T47D (cell line): ENCODE measurements at regions not wholly inside any gene's neighbourhood (a gene's known extent, or its start where the extent isn't known, plus 50 kb on each side); places are given as distances from the start of the nearest gene placed in this dataset.

Experiments used
- DNase-seq, 2 experiments: peaks; one replicate each; pipeline versions ENCODE4 v3.0.0 to v3.0.0-alpha.2; 2011 to 2012; ENCODE audit warnings: low read depth in 1 of 2, low spot score in 1 of 2
- JUND ChIP-seq: IDR thresholded peaks from 2 replicates; pipeline ENCODE4 v1.6.1; 2012; ENCODE audit warnings: low read depth
- in situ Hi-C: cut with HindIII; loops from 2 replicates; pipeline ENCODE4 v1.10.0; 2016; ENCODE audit warnings: low sequenced_read_pairs, low pct_unique_long_range_greater_than_20kb

- peak; percentile 35 to 91 for DNase-seq
- in situ Hi-C loops, result no loop called here
- TF ChIP-seq JUND, result no peak
Measured at GRCh38 chr15:77749236-77749997, 116.7 kb upstream of the LINGO1 start.

DNA sequence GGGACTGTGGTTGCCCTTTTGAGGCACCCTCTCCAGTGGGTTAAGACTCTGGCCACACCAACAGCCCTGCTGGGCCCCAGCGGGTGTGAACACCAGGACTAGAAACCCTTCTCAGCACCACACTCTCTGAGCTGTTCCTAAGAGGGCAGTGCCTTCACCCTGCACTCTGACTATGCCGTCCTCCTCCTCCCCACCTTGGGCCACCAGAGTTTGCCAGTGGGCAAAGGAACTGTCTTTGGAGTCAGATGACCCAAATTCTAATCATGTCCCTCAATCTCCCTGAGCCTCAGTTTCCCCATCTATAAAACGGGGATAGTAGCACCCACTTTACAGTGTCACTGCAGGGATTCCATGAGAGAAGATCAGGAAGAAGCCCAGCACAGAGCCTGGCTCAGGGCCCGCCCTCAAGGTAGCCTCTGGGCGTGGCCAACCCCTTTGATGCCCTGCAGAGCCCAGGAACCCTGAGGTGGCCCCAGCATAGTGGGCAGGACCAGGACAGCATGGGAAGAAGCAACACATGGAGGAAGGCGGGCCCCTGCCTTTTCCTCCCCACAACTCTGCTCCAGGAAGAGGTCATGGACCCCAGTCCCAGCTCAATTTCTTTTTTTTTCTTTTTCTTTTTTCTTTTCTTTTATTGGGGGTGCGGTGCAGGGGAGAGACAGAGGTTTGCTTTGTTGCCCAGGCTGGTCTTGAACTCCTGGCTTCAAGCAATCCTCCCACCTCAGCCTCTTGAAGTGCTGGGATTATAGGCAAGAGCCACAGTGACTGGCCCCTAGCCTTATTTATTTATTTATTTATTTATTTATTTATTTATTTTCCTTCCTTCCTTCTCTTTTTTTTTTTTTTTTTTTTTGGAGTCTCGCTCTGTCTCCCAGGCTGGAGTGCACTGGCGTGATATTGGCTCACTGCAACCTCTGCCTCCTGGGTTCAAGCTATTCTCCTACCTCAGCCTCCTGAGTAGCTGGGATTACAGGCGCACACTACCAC is 115.7 kb upstream of the LINGO1 start:
- in situ Hi-C loops, result no loop called here
- peak in 1 of 2 experiments; percentile 21 for DNase-seq
- TF ChIP-seq JUND, result no peak

- no peak for TF ChIP-seq JUND
- in situ Hi-C loops, result no loop called here
- DNase-seq, result no peak
Measured at GRCh38 chr15:77747175-77748077, 114.7 kb upstream of the LINGO1 start.

- DNase-seq, result no peak
- no peak for TF ChIP-seq JUND
- in situ Hi-C loops, result no loop called here
Measured at GRCh38 chr15:77746254-77747174, 113.8 kb upstream of the LINGO1 start.

- DNase-seq, result no peak
- TF ChIP-seq JUND, result no peak
- in situ Hi-C loops, result no loop called here
Measured at GRCh38 chr15:77744398-77744797, 111.7 kb upstream of the LINGO1 start.

DNA sequence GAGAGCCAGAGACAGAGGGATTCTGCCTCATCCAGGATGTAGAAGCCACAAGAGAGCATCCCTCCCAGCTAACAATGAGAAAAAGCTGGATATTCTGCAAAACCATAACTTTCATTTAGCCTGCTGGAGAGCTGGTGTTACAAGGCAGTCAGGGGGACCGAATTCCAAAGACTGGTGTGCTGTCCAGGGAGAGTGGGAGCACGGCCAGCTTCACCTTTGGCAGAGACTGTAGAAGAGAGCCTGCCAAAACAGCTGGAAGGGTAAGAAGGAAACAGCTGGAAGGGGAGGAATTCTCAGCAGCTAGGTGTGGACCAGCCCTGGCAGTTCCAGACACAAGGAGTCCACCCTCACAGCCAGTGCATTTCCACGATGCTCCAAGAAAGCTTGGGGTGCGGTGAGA is 109.9 kb upstream of the LINGO1 start:
- in situ Hi-C loops, result no loop called here
- TF ChIP-seq JUND, result no peak
- no peak for DNase-seq

- DNase-seq, result no peak
- in situ Hi-C loops, result no loop called here
- no peak for TF ChIP-seq JUND
Measured at GRCh38 chr15:77742127-77742526, 109.4 kb upstream of the LINGO1 start.

- in situ Hi-C loops, result no loop called here
- no peak for DNase-seq
- TF ChIP-seq JUND, result no peak
Measured at GRCh38 chr15:77741106-77741505, 108.4 kb upstream of the LINGO1 start.

GRCh38 chr15:77739591-77740378 is 107.1 kb upstream of the LINGO1 start:
- no peak for TF ChIP-seq JUND
- no peak for DNase-seq
- in situ Hi-C loops, result no loop called here

- in situ Hi-C loops, result no loop called here
- TF ChIP-seq JUND, result no peak
- no peak for DNase-seq
Measured at GRCh38 chr15:77738441-77739302, 106.0 kb upstream of the LINGO1 start.
